B cell (primary cell): ENCODE measurements at regions not wholly inside any gene's neighbourhood (a gene's known extent, or its start where the extent isn't known, plus 50 kb on each side); places are given as distances from the start of the nearest gene placed in this dataset.

Source experiments
- ATAC-seq: fragments of 200-7000 bp; cut with Tn5 transposase; one replicate; pipeline ENCODE4 v1.10.0; 2021; ENCODE audit warnings: low read depth, mild to moderate bottlenecking, moderate number of reproducible peaks, moderate library complexity
- CTCF ChIA-PET: fragments of 350-600 bp; sonication (Branson Sonifier 250); formaldehyde crosslinking; loops from one replicate; lab custom pipeline; 2021; ENCODE audit warnings: antibody characterized with exemption, inconsistent platforms; lab: Charles Lee
- POLR2A ChIA-PET: fragments of 350-600 bp; sonication (Branson Sonifier 250); formaldehyde crosslinking; loops from one replicate; lab custom pipeline; 2021; ENCODE audit warnings: antibody characterized with exemption; lab: Charles Lee
- DNase-seq: peaks from one replicate; pipeline ENCODE4 v3.0.0; 2013
- H2AFZ ChIP-seq: 2 replicates; pipeline ENCODE4 v1.6.1; 2012; ENCODE audit warnings: mild to moderate bottlenecking, low read depth, low read length; ENCODE audit not compliant: insufficient read depth, poor library complexity, severe bottlenecking
- H3K27ac ChIP-seq, 2 donors: 1 replicate in 1 of 2; 2 replicates in 1 of 2; pipeline ENCODE4 v1.5.1; 2012 to 2013; ENCODE audit warnings: low read length in 2 of 2, mild to moderate bottlenecking in 2 of 2, moderate library complexity in 1 of 2
- H3K27me3 ChIP-seq, 4 experiments: fragments of 200-600 bp in 1 of 4; sonication (generic) in 1 of 4; replicated peaks in 1 of 4; 1 replicate in 2 of 4; 2 replicates in 2 of 4; pipeline versions ENCODE4 v1.6.1 to v1.7.0; 2013 to 2016; ENCODE audit warnings: low read length in 3 of 4, mild to moderate bottlenecking in 2 of 4, mixed read lengths in 1 of 4, moderate library complexity in 1 of 4; ENCODE audit not compliant: insufficient read depth in 4 of 4, control insufficient read depth in 3 of 4; ENCODE audit errors: control extremely low read depth in 1 of 4
- H3K36me3 ChIP-seq, 2 experiments: replicated peaks in 1 of 2; 1 replicate in 1 of 2; 2 replicates in 1 of 2; pipeline versions ENCODE4 v1.6.1 to v1.7.1; 2013; ENCODE audit warnings: low read length in 1 of 2; ENCODE audit not compliant: insufficient read depth in 2 of 2, control insufficient read depth in 1 of 2; ENCODE audit errors: control extremely low read depth in 1 of 2, extremely low read depth in 1 of 2
- H3K4me1 ChIP-seq, 2 donors: fragments of 200-600 bp in 1 of 2; sonication (generic) in 1 of 2; 1 replicate in 1 of 2; 2 replicates in 1 of 2; pipeline versions ENCODE4 v1.5.1 to v1.6.1; 2013 to 2017; ENCODE audit warnings: low read length in 2 of 2; ENCODE audit not compliant: control insufficient read depth in 2 of 2, insufficient read depth in 2 of 2
- H3K4me2 ChIP-seq: replicated peaks from 2 replicates; pipeline ENCODE3; 2012; ENCODE audit warnings: mild to moderate bottlenecking, low read depth, low read length; ENCODE audit not compliant: poor library complexity, severe bottlenecking
- H3K4me3 ChIP-seq, 5 experiments: fragments of 200-600 bp in 1 of 5; sonication (generic) in 1 of 5; 1 replicate in 3 of 5; 2 replicates in 2 of 5; pipeline versions ENCODE4 v1.5.1 to v1.7.0; 2011 to 2016; ENCODE audit warnings: low read length in 4 of 5, mild to moderate bottlenecking in 4 of 5, low read depth in 2 of 5, control low read depth in 1 of 5, moderate library complexity in 1 of 5; ENCODE audit not compliant: insufficient read depth in 1 of 5; ENCODE audit errors: control extremely low read depth in 1 of 5, extremely low read depth in 1 of 5
- H3K79me2 ChIP-seq: fragments of 200-600 bp; sonication (generic); one replicate; pipeline ENCODE4 v1.6.0; 2016; ENCODE audit warnings: low read length; ENCODE audit not compliant: control insufficient read depth, insufficient read depth
- H3K9ac ChIP-seq: fragments of 200-600 bp; sonication (generic); 2 replicates; pipeline ENCODE4 v1.6.1; 2017; ENCODE audit warnings: mild to moderate bottlenecking, low read length, moderate library complexity
- H3K9me3 ChIP-seq, 3 donors: one replicate each; pipeline versions ENCODE4 v1.6.1 to v1.7.1; 2013; ENCODE audit warnings: low read length in 2 of 3; ENCODE audit not compliant: control insufficient read depth in 2 of 3, insufficient read depth in 1 of 3; ENCODE audit errors: control extremely low read depth in 1 of 3
- H4K20me1 ChIP-seq: 2 replicates; pipeline ENCODE4 v1.6.0; 2012; ENCODE audit warnings: mild to moderate bottlenecking, low read length; ENCODE audit not compliant: insufficient read depth, control insufficient read depth, poor library complexity, severe bottlenecking
- H3K27ac Mint-ChIP-seq: one replicate; pipeline ENCODE4 v1.8.0; 2021; ENCODE audit warnings: mixed read lengths
- H3K27me3 Mint-ChIP-seq: one replicate; pipeline ENCODE4 v1.8.0; 2021; ENCODE audit warnings: mixed read lengths
- H3K4me1 Mint-ChIP-seq: one replicate; pipeline ENCODE4 v1.8.0; 2021; ENCODE audit warnings: mixed read lengths
- H3K4me3 Mint-ChIP-seq: one replicate; pipeline ENCODE4 v1.8.0; 2021; ENCODE audit warnings: mixed read lengths
- H3K9me3 Mint-ChIP-seq: one replicate; pipeline ENCODE4 v1.8.0; 2022; ENCODE audit warnings: mixed read lengths; ENCODE audit not compliant: insufficient read depth
- EZH2 ChIP-seq: IDR thresholded peaks from 2 replicates; pipeline ENCODE4 v1.6.1; 2012; ENCODE audit warnings: borderline replicate concordance, low read depth, mild to moderate bottlenecking, moderate library complexity, low read length; ENCODE audit not compliant: insufficient read depth, poor library complexity, severe bottlenecking
- WGBS: methylation state at CpG from one replicate; pipeline ENCODE4 v1.1.5; 2013; ENCODE audit warnings: missing lambda C conversion rate; ENCODE audit not compliant: insufficient coverage; 5-methylcytosine and 5-hydroxymethylcytosine counted together
- intact Hi-C: fragments of 100-400 bp; cut with micrococcal nuclease; formaldehyde crosslinking; loops from one replicate; pipeline ENCODE4 v1.10.0; 2022
- TF ChIP-seq, protein P1 (sequence below): fragments of 200-600 bp; IDR thresholded peaks from one replicate; pipeline ENCODE4 v1.8.0; 2022; ENCODE audit warnings: antibody characterized with exemption, mild to moderate bottlenecking

DNA sequence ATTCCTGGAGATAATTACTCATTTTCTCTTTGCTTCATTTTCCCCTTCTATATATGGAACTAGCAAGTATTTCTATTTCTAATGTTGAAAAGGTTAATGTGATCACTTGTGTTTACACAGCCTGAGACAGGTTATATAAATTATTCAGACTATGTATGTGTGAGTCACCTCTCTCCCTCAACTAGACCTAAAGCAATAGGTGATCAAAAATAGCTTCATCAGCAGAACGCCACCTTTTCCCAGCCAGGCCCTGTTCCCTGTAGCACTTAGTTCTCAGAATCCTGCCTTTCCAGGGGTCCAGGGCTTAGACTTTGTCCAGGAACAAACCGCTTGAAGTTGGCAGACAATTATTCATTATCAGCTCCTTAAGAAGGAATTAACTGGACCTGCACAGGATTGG is 125.3 kb upstream of the EXOC2 start:
- no peak overlapping the region for H3K4me3 ChIP-seq
- Mint-ChIP-seq H3K9me3 (no peaks in the 10 kb centered on the region), H3K27me3 (peaks cover 14% of the 10 kb centered on the region), H3K4me3 (no peak overlapping the region), H3K27ac (no peak overlapping the region), H3K4me1 (peaks cover 33% of the 10 kb centered on the region)
- no peaks in the 10 kb centered on the region for H3K27me3 ChIP-seq
- ATAC-seq: no peak
- peaks cover 34 to 38% of the 10 kb centered on the region in 2 donors for H3K4me1 ChIP-seq
- ChIA-PET POLR2A (no interaction called here), CTCF (no interaction called here)
- H3K4me2 ChIP-seq: no peak overlapping the region
- DNase-seq: no peak
- H2AFZ ChIP-seq: no peak overlapping the region
- intact Hi-C loops: no loop called here
- H3K27ac ChIP-seq: no peak overlapping the region
- 100% methylated on average over 2 of the region's 2 CpGs for WGBS
- no peak overlapping the region for H3K9ac ChIP-seq
- H3K36me3 ChIP-seq: no peaks in the 10 kb centered on the region
- H4K20me1 ChIP-seq: no peaks in the 10 kb centered on the region
- H3K9me3 ChIP-seq: no peaks in the 10 kb centered on the region
- TF ChIP-seq EZH2: no peak
- TF ChIP-seq, protein P1, sequence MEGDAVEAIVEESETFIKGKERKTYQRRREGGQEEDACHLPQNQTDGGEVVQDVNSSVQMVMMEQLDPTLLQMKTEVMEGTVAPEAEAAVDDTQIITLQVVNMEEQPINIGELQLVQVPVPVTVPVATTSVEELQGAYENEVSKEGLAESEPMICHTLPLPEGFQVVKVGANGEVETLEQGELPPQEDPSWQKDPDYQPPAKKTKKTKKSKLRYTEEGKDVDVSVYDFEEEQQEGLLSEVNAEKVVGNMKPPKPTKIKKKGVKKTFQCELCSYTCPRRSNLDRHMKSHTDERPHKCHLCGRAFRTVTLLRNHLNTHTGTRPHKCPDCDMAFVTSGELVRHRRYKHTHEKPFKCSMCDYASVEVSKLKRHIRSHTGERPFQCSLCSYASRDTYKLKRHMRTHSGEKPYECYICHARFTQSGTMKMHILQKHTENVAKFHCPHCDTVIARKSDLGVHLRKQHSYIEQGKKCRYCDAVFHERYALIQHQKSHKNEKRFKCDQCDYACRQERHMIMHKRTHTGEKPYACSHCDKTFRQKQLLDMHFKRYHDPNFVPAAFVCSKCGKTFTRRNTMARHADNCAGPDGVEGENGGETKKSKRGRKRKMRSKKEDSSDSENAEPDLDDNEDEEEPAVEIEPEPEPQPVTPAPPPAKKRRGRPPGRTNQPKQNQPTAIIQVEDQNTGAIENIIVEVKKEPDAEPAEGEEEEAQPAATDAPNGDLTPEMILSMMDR: no peak
- H3K79me2 ChIP-seq: no peaks in the 10 kb centered on the region

GRCh38 chr6:816510-817084 is 123.7 kb upstream of the EXOC2 start:
- Histone ChIP-seq H3K79me2 (no peaks in the 10 kb centered on the region), H3K9ac (peak overlapping the region; percentile 24), H3K36me3 (no peaks in the 10 kb centered on the region), H2AFZ (peak overlapping the region; percentile 57), H3K4me1 (peaks cover 41 to 46% of the 10 kb centered on the region in 2 donors), H3K4me3 (peak overlapping the region in 3 of 5 experiments; percentile 16 to 31 (median 31)), H3K9me3 (no peaks in the 10 kb centered on the region), H3K27ac (peak overlapping the region in 1 of 2 donors; percentile 39), H3K27me3 (no peaks in the 10 kb centered on the region), H3K4me2 (peak overlapping the region; percentile 64), H4K20me1 (no peaks in the 10 kb centered on the region)
- no peak for TF ChIP-seq EZH2
- TF ChIP-seq, protein P1: no peak
- WGBS: 57% methylated on average over 6 of the region's 11 CpGs
- H3K27ac Mint-ChIP-seq: peak overlapping the region; percentile 51
- peaks cover 35% of the 10 kb centered on the region for H3K4me1 Mint-ChIP-seq
- ChIA-PET CTCF (no interaction called here), POLR2A (no interaction called here)
- peak overlapping the region; percentile 6 for H3K4me3 Mint-ChIP-seq
- peak; percentile 46 for DNase-seq
- H3K27me3 Mint-ChIP-seq: peaks cover 8% of the 10 kb centered on the region
- no peaks in the 10 kb centered on the region for H3K9me3 Mint-ChIP-seq
- intact Hi-C loops: no loop called here
- ATAC-seq: peak; percentile 17
